ENCODE measurements at regions not wholly inside any gene's neighbourhood (a gene's known extent, or its start where the extent isn't known, plus 50 kb on each side); places are given as distances from the start of the nearest gene placed in this dataset.
"Not testable (repeated sequence)": the region's sequence is repeated elsewhere in the genome, so short reads cannot be mapped to it uniquely, and the experiment has no call there.

GRCh38 chr10:128567551-128567950, 441.3 kb upstream of the MKI67 start:
- no peak for DNase-seq

GRCh38 chr10:128568041-128568440, 441.8 kb upstream of the MKI67 start:
- no peak for DNase-seq

- no peak for DNase-seq
Measured at GRCh38 chr10:128568491-128568890, 442.3 kb upstream of the MKI67 start.

GRCh38 chr10:128568990-128569945, 443.0 kb upstream of the MKI67 start:
- no peak for DNase-seq

GRCh38 chr10:128570319-128570995, 444.2 kb upstream of the MKI67 start:
- DNase-seq = no peak

GRCh38 chr10:128571071-128571470, 444.8 kb upstream of the MKI67 start:
- DNase-seq = no peak

GRCh38 chr10:128571745-128572144, 445.5 kb upstream of the MKI67 start:
- DNase-seq = no peak

GRCh38 chr10:128572696-128573095, 446.5 kb upstream of the MKI67 start:
- no peak for DNase-seq

GRCh38 chr10:128573281-128573845, 447.1 kb upstream of the MKI67 start:
- DNase-seq = no peak

- DNase-seq = no peak
Measured at GRCh38 chr10:128573986-128574385, 447.8 kb upstream of the MKI67 start.

- no peak for DNase-seq
Measured at GRCh38 chr10:128574581-128575210, 448.5 kb upstream of the MKI67 start.

GRCh38 chr10:128575761-128576160, 449.5 kb upstream of the MKI67 start:
- DNase-seq = no peak

- DNase-seq = no peak
Measured at GRCh38 chr10:128576336-128576735, 450.1 kb upstream of the MKI67 start.

- DNase-seq = no peak
Measured at GRCh38 chr10:128576943-128577670, 450.9 kb upstream of the MKI67 start.

GRCh38 chr10:128577958-128578750, 451.9 kb upstream of the MKI67 start:
- no peak for DNase-seq

- DNase-seq = no peak
Measured at GRCh38 chr10:128578766-128579165, 452.5 kb upstream of the MKI67 start.

GRCh38 chr10:128579280-128579865, 453.1 kb upstream of the MKI67 start:
- DNase-seq = no peak

- no peak for DNase-seq
Measured at GRCh38 chr10:128579901-128580300, 453.7 kb upstream of the MKI67 start.

GRCh38 chr10:128583125-128583524, 456.9 kb upstream of the MKI67 start:
- not testable (repeated sequence) for DNase-seq

- DNase-seq = not testable (repeated sequence)
Measured at GRCh38 chr10:128586599-128586998, 460.4 kb upstream of the MKI67 start.

- DNase-seq = no peak
Measured at GRCh38 chr10:128587689-128588088, 461.5 kb upstream of the MKI67 start.
